ENCODE measurements at regions not wholly inside any gene's neighbourhood (a gene's known extent, or its start where the extent isn't known, plus 50 kb on each side); places are given as distances from the start of the nearest gene placed in this dataset.

GRCh38 chr22:47782328-47783075, 1020.1 kb downstream of the TBC1D22A start (continued):
- TF ChIP-seq, protein P1, sequence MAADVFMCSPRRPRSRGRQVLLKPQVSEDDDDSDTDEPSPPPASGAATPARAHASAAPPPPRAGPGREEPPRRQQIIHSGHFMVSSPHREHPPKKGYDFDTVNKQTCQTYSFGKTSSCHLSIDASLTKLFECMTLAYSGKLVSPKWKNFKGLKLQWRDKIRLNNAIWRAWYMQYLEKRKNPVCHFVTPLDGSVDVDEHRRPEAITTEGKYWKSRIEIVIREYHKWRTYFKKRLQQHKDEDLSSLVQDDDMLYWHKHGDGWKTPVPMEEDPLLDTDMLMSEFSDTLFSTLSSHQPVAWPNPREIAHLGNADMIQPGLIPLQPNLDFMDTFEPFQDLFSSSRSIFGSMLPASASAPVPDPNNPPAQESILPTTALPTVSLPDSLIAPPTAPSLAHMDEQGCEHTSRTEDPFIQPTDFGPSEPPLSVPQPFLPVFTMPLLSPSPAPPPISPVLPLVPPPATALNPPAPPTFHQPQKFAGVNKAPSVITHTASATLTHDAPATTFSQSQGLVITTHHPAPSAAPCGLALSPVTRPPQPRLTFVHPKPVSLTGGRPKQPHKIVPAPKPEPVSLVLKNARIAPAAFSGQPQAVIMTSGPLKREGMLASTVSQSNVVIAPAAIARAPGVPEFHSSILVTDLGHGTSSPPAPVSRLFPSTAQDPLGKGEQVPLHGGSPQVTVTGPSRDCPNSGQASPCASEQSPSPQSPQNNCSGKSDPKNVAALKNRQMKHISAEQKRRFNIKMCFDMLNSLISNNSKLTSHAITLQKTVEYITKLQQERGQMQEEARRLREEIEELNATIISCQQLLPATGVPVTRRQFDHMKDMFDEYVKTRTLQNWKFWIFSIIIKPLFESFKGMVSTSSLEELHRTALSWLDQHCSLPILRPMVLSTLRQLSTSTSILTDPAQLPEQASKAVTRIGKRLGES (CRISPR knock-in tag; IDR thresholded peaks at IDR 0.05; ENCODE audit: borderline replicate concordance), result no peak

DNA sequence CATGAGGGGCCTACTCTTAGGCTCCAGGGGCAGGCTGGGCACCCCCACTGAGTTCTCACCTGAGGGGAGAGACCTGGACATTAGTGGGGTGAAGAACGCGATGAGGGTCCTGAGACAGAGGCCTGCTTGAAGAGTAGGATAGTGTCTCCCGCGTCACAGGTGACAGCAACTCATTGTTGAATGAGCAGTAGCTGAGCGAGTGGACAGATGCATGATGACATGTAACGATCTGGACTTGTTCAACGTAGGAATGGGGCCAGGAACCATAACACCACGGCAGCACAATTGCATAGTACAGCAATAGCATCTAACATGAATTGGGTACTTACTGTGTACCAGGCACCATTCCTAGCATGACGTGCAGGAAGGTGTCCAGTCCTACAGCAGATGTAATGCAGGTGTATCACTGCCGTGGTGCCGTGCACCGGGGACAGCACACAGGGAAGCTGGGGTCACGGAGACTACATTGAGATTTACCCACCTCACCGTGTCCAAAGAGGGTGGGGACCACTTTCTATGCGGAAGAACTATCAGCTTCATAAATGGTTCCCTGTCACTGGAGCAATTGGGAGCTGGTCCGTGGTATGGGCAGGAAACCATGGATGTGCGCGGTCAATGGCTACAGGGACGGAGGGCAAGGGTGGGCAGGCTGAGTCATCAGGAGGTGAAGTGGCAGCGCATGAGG, 1019.1 kb downstream of the TBC1D22A start:
- in situ Hi-C loops (cut with HindIII; ENCODE audit: extremely low pct_ligation_motif_present, low pct_unique_long_range_greater_than_20kb) (no loop called here), intact Hi-C loops (cut with micrococcal nuclease; ENCODE audit: unreplicated experiment) (no loop called here)
- H3K27me3 ChIP-seq (ENCODE audit: control insufficient read depth in 1 of 2, insufficient read depth in 2 of 2, low read length in 2 of 2), result peaks cover 1 to 24% of the 10 kb centered on the region in 2 experiments; a peak in 1 of 5 replicates
- H4K20me1 ChIP-seq (ENCODE audit: insufficient read depth, low read length), result no peaks in the 10 kb centered on the region
- H2AFZ ChIP-seq (ENCODE audit: low read length), result no peak overlapping the region
- no peak overlapping the region for H3K4me3 ChIP-seq (replicated peaks in 1 of 3; ENCODE audit: insufficient read depth in 1 of 3, low read depth in 2 of 3, low read length in 3 of 3)
- WGBS (ENCODE audit: low lambda C conversion rate), result 26% methylated on average over 17 of the region's 20 CpGs
- no peaks in the 10 kb centered on the region for H3K9me3 ChIP-seq (ENCODE audit: low read length)
- H3K4me2 ChIP-seq (ENCODE audit: low read depth, low read length), result no peak overlapping the region
- no peaks in the 10 kb centered on the region for H3K36me3 ChIP-seq (replicated peaks in 1 of 2; ENCODE audit: control insufficient read depth in 1 of 2, insufficient read depth in 2 of 2, low read length in 2 of 2)
- ChIA-PET CTCF (ENCODE audit: low intra/inter-chr PET ratio, low total read pairs) (no interaction called here), POLR2A (no interaction called here)
- no peaks in the 10 kb centered on the region for H3K4me1 ChIP-seq (ENCODE audit: insufficient read depth, low read length)
- ATAC-seq, result no peak
- DNase-seq (ENCODE audit: low spot score), result no peak
- no peak overlapping the region for H3K9ac ChIP-seq (ENCODE audit: insufficient read depth, low read depth, low read length)
- FAIRE-seq, result no peak
- BruUV-seq (replicated peaks), result no TSS peak
- H3K27ac ChIP-seq (ENCODE audit: extremely low read length, insufficient read depth, low read length), result no peak overlapping the region
- no peaks in the 10 kb centered on the region for H3K79me2 ChIP-seq (ENCODE audit: insufficient read depth, low read length)
- no peak for TF ChIP-seq RFX1 (IDR thresholded peaks at IDR 0.05)
- no peak for TF ChIP-seq PTBP1 (IDR thresholded peaks at IDR 0.05; ENCODE audit: low read depth, low read length, poor library complexity, severe bottlenecking)
- TF ChIP-seq, protein P2, sequence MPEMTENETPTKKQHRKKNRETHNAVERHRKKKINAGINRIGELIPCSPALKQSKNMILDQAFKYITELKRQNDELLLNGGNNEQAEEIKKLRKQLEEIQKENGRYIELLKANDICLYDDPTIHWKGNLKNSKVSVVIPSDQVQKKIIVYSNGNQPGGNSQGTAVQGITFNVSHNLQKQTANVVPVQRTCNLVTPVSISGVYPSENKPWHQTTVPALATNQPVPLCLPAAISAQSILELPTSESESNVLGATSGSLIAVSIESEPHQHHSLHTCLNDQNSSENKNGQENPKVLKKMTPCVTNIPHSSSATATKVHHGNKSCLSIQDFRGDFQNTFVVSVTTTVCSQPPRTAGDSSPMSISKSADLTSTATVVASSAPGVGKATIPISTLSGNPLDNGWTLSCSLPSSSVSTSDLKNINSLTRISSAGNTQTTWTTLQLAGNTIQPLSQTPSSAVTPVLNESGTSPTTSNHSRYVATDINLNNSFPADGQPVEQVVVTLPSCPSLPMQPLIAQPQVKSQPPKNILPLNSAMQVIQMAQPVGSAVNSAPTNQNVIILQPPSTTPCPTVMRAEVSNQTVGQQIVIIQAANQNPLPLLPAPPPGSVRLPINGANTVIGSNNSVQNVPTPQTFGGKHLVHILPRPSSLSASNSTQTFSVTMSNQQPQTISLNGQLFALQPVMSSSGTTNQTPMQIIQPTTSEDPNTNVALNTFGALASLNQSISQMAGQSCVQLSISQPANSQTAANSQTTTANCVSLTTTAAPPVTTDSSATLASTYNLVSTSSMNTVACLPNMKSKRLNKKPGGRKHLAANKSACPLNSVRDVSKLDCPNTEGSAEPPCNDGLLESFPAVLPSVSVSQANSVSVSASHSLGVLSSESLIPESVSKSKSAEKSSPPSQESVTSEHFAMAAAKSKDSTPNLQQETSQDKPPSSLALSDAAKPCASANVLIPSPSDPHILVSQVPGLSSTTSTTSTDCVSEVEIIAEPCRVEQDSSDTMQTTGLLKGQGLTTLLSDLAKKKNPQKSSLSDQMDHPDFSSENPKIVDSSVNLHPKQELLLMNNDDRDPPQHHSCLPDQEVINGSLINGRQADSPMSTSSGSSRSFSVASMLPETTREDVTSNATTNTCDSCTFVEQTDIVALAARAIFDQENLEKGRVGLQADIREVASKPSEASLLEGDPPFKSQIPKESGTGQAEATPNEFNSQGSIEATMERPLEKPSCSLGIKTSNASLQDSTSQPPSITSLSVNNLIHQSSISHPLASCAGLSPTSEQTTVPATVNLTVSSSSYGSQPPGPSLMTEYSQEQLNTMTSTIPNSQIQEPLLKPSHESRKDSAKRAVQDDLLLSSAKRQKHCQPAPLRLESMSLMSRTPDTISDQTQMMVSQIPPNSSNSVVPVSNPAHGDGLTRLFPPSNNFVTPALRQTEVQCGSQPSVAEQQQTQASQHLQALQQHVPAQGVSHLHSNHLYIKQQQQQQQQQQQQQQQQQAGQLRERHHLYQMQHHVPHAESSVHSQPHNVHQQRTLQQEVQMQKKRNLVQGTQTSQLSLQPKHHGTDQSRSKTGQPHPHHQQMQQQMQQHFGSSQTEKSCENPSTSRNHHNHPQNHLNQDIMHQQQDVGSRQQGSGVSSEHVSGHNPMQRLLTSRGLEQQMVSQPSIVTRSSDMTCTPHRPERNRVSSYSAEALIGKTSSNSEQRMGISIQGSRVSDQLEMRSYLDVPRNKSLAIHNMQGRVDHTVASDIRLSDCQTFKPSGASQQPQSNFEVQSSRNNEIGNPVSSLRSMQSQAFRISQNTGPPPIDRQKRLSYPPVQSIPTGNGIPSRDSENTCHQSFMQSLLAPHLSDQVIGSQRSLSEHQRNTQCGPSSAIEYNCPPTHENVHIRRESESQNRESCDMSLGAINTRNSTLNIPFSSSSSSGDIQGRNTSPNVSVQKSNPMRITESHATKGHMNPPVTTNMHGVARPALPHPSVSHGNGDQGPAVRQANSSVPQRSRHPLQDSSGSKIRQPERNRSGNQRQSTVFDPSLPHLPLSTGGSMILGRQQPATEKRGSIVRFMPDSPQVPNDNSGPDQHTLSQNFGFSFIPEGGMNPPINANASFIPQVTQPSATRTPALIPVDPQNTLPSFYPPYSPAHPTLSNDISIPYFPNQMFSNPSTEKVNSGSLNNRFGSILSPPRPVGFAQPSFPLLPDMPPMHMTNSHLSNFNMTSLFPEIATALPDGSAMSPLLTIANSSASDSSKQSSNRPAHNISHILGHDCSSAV (CRISPR knock-in tag; IDR thresholded peaks at IDR 0.05; ENCODE audit: borderline replicate concordance), result no peak

Measured in HepG2 (cell line).